SH-SY5Y (cell line): ENCODE measurements at regions not wholly inside any gene's neighbourhood (a gene's known extent, or its start where the extent isn't known, plus 50 kb on each side); places are given as distances from the start of the nearest gene placed in this dataset.

Experiments
- GATA2 ChIP-seq: IDR thresholded peaks from 2 replicates; pipeline ENCODE4 v1.6.1; 2011; ENCODE audit warnings: mild to moderate bottlenecking, low read depth, low read length
- GATA3 ChIP-seq: IDR thresholded peaks from 2 replicates; pipeline ENCODE4 v1.6.1; 2011; ENCODE audit warnings: low read depth, mild to moderate bottlenecking, low read length, moderate library complexity

GRCh38 chr14:71400871-71401321 lies 493.6 kb downstream of the PCNX1 start:
- TF ChIP-seq GATA3, result no peak
- no peak for TF ChIP-seq GATA2

DNA sequence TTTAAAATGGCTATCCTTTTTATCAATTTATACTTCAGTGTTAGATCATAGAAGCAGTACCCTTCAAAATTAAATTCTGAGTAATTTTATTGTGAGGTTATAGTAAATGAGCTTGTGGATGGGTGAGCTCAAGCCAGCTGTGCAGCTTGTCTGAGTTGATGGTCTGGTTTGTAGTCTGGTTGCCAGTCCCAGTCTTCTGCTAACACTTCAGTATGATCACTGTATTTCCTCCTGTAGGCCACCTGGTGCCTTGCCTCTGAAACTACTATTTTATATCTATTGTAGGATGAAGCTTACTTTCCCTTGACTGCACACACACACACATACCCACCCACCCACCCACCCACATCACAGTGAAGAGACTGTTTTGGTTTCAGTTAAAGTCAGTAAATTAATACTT lies 496.4 kb downstream of the PCNX1 start:
- TF ChIP-seq GATA2 (no peak), GATA3 (no peak)

GRCh38 chr14:71405676-71406075 lies 498.4 kb downstream of the PCNX1 start:
- TF ChIP-seq GATA2 (no peak), GATA3 (no peak)

- TF ChIP-seq GATA2, result no peak
- TF ChIP-seq GATA3, result no peak
Observed at GRCh38 chr14:71408362-71409030, 501.2 kb downstream of the PCNX1 start.

DNA sequence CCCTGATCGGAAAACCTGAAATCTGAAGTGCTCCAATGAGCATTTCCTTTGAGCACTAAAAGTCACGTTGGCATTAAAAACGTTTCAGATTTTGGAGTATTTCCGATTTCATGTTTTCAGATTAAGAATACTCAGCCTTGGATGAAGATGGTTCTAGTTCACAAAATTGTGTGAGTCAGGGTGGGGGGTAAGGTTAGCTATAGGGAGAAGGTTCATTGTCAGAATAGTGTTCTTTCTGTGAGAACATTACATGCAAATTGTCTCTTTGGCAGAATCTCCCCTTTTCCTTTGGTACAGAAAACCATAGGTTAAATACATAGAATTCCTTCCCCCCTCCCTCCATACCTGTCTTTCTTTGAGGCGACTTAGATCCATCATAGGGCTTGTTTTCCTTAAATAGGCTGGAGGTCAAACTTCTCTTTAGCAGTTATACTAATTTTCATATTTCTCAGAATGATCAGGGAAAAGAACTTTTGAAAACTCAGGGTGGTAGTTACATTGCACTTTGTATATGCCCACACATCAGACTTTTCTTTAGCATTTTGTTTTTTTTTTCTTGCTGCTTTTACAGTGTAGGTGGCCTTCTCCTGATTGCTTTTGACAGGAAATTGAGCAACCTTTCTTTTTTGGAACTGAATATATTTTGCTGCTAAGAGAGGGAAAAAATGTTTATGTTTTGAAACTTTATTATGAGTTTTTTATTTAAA lies 503.5 kb downstream of the PCNX1 start:
- no peak for TF ChIP-seq GATA2
- TF ChIP-seq GATA3, result no peak

GRCh38 chr14:71411285-71411595 lies 504.0 kb downstream of the PCNX1 start:
- TF ChIP-seq GATA3 (no peak), GATA2 (no peak)

DNA sequence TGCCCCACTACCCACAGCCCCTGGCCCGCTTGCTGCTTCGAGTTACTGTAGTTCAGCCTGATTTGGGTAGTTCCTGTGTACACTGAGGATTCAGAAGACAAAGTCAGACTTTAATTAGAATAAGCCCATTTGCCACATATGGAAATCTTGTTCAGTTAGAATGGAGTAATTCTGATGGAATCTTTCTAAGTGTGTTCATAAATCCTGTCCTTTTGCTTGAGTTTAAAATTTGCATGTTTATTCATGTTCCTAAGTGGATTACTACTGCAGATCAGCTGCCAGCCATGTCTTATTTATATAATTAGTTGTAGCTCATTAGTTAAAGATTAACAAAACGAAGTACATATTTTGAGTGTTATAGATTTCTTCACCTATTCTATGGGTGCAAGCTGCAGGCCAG lies 504.5 kb downstream of the PCNX1 start:
- no peak for TF ChIP-seq GATA3
- no peak for TF ChIP-seq GATA2

DNA sequence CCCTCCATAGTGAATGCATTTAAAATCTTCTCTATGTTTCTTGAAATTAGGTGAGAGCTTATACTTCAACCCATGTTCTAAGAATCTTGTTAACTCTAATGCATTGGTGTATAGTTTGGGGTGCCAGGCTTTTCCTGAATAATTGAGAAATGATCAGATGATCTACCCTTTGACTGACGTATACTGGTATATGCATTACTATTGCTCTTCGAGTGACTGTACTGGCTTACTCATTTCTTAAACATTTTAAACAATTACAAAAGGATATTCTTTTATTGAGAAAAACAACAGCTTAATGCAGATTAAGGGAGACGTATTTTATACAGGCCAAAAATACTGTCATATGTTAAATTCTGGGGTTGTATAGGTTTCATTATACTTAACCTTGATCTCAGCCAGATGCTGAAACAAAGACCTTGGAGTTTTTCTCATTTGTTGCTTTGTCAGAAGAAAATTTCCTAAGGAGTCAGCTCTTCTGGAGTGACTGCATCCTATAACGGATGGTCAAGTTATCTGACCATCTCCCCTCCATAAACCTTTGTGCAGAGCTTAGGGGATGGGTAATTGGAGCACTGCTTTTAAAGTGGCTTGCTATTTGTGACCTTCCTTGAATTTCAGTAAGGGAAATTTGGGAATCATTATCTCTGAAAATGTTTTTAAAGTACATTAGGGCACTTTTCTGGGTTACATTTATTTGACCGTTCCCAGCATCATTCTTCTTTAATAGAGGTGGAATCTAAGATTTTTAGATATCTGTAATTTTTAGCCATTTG lies 507.6 kb downstream of the PCNX1 start:
- TF ChIP-seq GATA3, result no peak
- TF ChIP-seq GATA2, result peak; percentile 37; the same call in 1 of the 2 replicates

DNA sequence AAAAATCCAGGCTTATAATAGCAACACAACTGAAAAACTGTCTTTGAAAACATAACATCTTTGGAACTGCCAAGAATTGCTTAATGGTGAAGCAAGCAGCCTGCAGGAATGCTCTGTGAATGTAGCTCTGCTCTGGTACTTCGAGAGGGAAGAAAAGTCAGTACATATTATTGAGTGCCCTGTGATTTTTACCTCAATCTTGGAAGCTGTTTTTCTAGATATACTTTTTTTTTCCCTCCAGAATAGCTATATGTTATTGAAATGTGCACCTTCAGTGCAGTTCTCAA lies 508.1 kb downstream of the PCNX1 start:
- no peak for TF ChIP-seq GATA2
- TF ChIP-seq GATA3, result no peak

GRCh38 chr14:71416392-71416791 lies 509.1 kb downstream of the PCNX1 start:
- TF ChIP-seq GATA3 (no peak), GATA2 (no peak)

DNA sequence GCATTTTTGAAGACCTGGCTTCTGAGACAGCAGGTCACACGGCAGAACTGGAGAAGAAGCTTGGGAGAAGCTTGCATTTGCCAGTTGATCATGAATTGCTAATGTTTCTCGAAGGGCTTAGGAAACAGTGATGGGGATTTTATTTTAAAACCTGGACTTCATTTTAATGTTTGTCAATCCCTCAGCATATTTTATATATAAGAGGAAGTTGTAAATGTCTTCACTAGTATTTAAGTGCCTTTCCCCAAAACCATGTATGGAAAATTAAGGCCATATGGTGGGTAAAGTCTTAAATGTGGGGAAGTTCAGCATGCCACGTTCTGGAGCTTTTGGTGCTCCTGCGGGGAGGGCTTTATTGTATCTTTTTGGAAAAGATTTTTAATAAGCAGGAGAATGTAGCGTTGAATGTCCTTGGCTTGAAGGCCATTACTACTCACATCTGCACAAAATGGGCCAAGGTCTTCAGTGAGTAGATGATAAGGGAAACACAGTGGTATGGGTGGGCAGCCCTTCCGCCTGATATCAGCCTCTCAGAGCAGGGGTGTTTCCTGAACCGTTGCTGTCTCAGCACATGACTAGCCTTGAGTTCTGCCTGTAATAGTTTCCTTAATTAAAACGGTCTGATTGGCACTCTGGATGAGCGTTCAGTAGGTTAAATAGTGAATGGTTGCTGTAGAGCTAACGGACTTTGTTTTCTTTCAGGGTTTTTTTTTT lies 511.4 kb downstream of the PCNX1 start:
- TF ChIP-seq GATA2 (no peak), GATA3 (no peak)

- TF ChIP-seq GATA2 (no peak), GATA3 (no peak)
Observed at GRCh38 chr14:71423481-71423880, 508.7 kb upstream of the RGS6 start.

GRCh38 chr14:71424941-71425340 lies 507.3 kb upstream of the RGS6 start:
- TF ChIP-seq GATA2 (no peak), GATA3 (no peak)

DNA sequence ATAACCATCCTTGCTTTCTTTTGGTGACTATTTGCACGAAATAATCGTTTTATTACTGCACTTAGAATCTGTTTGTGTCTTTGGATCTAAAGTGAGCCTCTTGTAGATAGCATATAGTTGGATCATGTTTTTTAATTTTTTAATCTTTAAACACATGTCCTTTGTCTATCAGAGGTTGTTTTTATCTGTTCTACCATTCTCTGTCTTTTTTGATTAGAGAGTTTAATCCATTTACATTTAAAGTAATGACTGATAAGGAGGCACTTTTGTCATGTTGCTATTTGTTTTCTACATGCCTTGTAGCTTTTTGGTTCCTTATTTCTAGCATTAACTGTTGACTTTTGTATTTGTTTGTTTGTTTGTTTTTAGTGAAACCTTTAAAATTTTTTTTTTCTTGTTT lies 506.2 kb upstream of the RGS6 start:
- TF ChIP-seq GATA3, result no peak
- no peak for TF ChIP-seq GATA2
